ENCODE measurements at regions not wholly inside any gene's neighbourhood (a gene's known extent, or its start where the extent isn't known, plus 50 kb on each side); places are given as distances from the start of the nearest gene placed in this dataset.

DNA sequence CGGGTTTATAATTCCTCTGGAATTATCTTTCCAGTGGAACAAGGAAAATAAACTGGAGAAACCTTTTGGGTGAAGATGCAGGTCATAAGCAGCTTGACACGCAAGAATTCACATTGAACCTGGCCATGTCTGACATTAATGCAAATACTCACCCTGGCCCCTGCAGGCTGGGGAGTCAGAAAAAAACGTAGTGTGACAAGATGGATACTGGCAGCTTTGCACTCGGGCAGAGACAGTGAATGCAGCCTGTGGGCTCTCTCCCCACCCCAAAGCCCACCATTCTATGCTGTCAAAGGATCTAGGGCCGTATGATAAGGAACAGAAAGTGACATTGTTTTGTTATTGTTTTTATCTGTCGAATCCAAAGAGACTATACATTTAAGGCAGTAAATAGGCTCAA is 223.1 kb downstream of the RBM43 start:
- no peak for DNase-seq (ENCODE audit: low read depth, low spot score)
- no peak overlapping the region for H3K27ac ChIP-seq

DNA sequence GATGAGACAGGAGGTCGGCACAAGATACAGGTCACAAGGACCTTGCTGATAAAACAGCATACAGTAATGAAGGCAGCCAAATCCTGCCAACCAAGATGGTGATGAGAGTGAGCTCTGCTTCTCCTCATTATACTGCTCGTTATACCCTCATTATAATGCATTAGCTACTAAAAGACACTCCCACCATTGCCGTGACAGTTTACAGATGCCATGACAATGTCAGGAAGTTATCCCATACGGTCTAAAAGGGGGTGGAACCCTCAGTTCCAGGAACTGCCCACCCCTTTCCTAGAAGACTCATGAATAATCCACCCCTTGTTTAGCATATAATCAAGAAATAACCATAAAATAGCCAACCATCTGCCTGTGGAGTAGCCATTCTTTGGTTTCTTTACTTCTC is 224.2 kb downstream of the RBM43 start:
- no peak overlapping the region for H3K27ac ChIP-seq
- no peak for DNase-seq (ENCODE audit: low read depth, low spot score)

DNA sequence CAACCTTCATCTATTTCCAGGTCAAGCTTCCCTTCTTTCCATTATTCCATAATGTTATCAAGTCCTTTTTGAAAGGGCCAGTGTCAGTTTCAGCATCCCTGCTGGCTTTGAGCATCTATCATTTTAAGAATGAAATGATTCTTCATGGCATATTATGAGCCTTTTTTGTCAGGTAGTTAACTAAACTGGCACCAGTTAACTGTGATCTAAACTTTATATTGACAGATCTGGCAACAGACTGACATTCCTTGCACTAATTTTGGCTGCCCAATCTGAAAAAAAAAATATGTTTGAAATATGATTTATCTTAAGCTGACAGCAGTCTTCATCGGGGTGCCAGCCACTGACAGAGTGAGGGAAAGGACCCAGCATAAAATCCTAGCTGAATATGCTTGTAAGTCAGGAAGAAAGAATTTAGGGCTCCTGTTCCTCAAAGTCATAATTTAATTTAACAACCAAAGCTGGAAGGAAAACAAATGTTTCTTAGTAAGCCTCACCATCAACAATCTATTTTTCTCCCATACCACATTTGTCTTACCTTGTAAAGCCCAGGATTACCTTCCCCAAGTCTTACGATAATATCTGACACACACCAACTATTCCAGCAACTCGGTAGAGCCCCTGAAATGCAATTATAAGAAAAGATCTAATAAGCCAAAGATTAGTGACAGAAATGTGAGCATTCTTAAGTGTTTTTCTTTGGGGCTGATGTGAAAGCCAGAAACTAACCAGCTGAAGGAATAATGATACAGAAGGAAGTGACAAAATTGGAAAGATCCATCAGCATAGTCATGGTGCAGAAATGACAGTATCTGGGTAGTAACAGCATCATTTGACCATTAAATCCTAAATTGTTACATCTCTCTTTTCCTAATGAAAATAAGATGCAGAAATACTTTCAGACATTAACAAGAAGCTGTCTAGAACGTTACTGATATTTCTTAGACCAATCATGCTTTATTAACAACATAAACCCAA is 228.1 kb downstream of the RBM43 start:
- no peak for DNase-seq (ENCODE audit: low read depth, low spot score)
- H3K27ac ChIP-seq = no peak overlapping the region

DNA sequence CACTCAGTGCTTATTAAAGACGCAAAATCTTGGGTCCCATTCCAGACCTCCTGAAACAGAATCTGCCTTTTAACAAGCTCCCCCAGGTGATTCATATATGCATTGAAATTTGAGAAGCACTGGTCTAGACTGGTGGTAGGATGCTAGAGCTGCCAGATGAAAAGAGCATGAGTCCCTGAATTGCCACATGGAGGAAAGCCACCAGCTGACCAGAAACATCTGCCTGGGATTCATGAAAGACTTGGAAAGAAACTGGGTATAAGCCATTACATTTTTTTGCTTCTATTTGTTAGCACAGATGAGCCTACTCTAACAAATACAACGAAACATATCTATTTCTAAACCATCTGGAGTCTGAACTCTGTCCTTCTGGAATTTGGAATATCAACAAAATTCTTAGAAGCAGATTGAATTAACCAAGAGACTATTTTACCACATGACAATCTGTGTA is 228.9 kb downstream of the RBM43 start:
- peak; percentile 33 for DNase-seq (ENCODE audit: low read depth, low spot score)
- H3K27ac ChIP-seq = no peak overlapping the region

DNA sequence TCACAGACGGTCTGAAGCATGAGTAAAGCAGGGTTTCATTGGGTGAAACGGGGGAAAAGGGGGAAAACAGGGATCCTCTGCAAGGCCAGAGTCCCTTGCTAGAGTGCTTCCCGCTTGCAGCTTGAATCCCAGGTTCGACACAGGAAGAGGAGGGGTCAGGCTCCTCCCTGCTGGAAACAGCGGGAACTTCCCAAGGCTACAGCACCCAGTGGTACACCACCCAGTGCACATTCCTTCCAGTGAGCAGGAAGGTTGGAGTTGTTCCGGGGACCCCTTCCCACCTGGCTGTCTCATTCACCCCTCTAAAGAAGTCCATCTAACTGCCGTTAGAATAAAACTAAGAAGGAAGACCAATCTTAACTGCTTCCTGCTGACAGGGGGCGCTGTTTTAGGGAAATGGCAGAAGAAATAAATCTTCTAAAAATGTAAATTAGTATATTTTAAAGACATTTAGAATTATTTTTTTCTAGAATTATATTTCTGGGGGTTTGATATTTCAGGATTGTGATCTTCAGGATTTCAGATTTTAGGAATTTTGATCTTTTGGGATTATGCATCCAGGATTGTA is 230.9 kb downstream of the RBM43 start:
- DNase-seq (ENCODE audit: low read depth, low spot score) = no peak
- no peak overlapping the region for H3K27ac ChIP-seq

DNA sequence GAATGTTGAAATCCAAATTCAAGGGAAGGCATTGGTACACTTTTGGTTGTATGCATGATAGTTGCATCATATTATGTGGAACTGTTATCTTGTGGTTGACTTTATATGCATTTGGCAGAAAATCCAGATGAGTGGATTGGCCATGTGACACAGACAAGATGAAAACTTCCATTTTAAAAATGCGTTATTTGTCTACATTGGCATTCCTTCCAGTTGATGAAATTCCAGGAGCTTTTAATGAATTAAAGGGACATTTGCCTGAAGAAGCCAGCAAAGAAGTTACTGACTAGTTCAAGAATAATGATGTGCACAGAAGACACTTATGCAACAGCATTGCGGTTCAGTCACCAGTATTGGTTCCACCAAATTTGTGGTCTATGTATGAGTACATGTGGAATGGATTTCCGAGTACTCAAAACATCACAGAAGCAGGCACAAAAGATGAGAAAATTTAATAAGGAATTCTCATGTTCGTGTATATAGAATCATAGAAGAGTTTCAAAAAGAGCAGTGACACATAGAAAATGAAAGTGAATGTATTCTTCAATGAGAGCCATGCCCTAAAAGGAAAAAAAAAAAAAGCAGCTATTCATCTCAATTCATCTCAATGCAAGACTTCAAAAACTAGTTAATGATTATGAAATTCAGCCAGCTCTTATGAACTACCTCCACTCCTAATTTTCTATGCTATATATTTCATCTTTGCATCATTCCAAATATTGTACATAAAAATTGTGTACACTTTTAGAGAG is 232.1 kb downstream of the RBM43 start:
- H3K27ac ChIP-seq = no peak overlapping the region
- DNase-seq (ENCODE audit: low read depth, low spot score) = no peak

DNA sequence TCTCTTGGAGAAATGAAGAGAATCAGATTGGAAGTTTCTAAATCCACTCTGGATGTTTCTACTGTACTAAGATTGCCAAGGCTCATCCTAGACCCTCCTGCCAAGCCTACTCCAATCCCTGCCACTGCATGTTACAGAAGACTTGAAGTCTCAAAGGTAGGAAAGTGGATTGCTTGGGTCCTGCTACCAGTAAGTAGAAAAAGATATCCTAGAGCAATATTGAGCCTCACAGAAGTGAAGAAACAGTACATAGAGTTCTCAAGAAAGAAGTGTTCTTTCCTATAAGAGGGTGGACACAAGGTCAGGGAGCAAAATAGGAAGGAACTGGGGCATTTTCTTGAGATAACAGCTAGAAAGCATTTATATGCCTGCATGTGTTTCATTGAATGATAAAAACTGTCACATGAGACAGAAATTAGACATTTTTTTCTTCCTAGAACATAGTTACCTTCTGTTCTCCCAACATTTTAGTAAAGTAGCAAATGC is 232.9 kb downstream of the RBM43 start:
- H3K27ac ChIP-seq = no peak overlapping the region
- no peak for DNase-seq (ENCODE audit: low read depth, low spot score)

DNA sequence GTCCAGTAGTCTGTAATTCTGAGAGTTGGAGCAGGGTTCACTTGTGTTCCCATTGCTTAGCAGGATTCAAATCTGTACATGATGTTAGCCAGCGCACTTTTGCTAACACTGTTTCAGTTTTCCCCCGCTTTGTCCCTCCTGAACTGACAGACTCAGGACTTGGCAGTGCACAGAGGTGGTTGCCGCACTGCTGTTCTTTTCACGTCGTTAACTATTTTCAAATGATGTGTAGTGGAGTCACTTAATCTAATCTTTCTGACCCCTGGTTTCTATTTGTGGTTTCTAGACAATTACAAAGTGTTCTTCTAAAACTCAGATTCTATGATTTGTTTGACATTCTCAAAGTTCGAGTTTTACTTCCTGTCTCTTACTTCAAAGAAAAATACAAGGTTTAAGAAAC is 234.5 kb downstream of the RBM43 start:
- no peak for DNase-seq (ENCODE audit: low read depth, low spot score)
- no peak overlapping the region for H3K27ac ChIP-seq

DNA sequence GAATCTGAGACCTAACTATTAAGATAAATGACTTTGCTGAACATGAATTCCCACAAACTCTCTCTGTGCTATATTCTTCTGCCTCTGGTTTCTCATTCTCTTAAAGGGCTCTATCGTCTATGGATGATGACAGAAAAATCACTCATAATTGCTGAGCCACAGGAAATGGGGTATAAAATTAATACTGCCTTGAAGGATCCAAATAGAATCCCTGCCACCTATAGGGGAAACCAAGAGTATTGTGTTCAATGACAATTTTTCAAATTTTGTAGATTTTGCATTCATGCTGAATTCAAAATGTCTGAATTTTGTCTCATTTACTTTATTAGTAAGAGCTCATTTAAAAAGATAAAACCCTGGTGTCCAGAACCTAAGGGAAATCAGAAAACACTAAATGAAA is 235.8 kb downstream of the RBM43 start:
- H3K27ac ChIP-seq = no peak overlapping the region
- no peak for DNase-seq (ENCODE audit: low read depth, low spot score)

DNA sequence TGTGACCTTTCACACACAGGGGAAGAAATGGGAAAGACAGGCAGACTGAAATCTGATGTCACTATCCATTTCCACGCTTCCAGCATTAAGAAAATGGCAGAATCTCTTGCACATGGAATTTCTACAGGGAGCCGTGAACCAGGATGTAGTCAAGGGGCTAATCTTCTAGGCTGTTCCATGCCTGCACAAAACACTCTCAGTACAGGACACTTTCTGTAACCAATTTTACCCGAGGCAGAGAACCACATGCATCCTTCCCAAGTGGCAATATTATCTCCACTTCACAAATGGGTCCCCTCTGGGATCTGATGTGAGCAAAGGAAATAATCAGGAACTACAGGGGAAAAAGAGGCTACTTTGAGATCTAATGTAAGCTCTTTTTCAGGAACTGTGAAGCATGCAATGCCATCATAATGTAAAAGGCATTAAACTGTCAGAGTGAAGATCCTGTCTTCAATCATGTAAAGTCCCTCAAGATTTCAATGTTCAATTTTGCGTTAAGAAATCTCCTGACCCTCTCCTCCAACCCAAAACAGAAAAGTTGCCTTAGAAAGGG is 236.9 kb downstream of the RBM43 start:
- DNase-seq (ENCODE audit: low read depth, low spot score) = no peak
- H3K27ac ChIP-seq = no peak overlapping the region

DNA sequence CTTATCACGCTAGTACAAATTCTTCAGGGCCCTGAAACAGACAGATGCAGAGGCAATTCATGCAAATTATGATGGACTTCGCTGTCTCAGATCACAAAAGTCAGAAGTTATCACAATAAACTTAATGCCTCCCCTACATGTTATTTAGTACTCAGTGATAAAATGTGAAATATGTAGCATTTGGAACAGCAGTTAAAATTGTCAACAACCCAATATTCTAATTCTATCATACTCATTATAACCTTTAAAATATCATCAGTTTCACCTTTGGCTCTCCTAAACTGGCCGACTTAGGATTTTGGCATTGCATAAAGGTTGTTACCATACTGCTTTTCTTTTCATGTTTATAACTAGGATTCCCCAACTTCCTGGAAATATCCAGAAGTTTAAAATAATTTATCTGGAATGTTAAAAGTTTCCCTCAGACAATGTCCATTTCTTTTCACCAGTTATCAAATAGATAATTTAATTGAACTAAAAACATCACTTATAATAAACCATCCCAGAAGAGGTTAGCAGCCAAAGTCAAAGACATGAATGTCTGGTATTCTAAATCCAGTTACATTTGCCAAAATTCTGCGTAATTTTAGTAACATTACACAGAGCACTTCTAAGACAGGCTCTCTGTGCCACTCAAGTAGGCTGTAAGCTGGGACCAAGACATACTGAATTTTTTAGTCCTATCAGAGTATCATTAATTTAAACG is 239.8 kb downstream of the RBM43 start:
- no peak for DNase-seq (ENCODE audit: low read depth, low spot score)
- no peak overlapping the region for H3K27ac ChIP-seq

DNA sequence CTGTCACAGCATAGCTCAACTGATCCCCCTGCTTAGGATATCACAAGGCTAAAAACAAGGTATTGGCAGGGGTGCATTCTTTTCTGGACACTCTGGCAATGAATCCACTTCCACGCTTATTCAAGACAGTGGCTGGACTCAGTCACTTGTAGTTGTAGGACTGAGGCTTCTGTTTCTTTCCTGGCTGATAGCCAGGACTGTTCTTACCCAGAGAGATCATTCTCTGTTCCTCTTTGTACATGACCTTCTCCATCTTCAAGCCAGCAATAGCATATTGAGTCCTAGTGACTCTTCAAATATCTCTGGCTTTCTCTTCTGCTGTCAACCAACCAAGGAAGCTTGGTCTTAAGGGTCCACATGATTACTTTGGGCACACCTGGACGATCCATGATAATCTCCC is 241.3 kb downstream of the RBM43 start:
- no peak overlapping the region for H3K27ac ChIP-seq
- DNase-seq (ENCODE audit: low read depth, low spot score) = no peak

DNA sequence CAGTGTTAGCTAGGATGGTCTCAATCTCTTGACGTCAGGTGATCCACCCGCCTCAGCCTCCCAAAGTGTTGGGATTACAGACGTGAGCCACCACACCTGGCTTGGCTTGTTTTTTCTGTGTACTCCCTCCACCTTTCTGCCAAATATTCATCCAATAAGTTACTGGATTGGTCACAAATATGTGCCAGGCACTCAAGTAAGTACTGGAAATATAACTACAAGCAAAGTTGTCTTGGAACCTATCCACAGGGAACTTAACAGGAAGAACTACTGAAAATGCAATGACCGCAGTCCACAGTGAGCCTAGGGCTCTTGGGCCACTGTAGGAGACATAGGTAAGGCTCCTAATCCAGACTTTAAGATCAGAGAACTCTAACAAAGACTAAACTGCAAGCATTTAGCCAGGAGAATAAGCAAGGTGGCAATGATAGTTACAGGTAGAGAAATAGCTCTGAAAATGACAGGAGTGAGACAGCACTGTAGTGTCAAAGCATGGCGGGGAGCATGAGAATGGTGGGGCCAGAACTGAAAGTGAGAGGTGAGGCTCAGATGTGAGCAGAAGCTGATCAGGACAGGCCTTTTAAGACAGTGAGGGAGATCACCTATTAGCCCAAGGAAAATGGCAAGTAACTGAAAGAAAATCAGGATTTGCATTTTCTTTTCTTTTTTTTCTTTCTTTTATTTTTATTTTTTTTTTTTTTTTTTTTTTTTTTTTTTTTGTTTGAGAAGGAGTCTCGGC is 252.1 kb downstream of the RBM43 start:
- no peak for DNase-seq (ENCODE audit: low read depth, low spot score)
- no peak overlapping the region for H3K27ac ChIP-seq

DNA sequence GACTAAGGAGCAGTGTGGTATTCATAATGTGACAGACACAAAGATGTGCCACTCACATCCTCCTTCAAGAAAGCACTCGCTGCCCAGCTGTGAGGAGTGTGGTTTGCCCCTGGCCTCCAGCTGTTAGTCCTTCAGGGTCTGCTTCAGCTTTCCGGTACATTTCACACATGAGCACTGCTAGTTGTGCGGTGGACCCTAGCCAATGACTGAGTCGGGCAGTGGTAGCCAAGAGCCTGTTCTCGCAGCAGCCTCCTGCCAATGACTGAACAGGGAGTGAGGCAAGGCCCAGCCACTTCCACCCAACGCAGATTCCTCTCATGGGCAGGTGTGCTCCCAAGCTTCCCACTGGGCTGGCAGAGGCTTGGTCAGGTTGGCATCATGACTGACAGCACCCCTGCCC is 254.3 kb downstream of the RBM43 start:
- H3K27ac ChIP-seq = no peak overlapping the region
- no peak for DNase-seq (ENCODE audit: low read depth, low spot score)

DNA sequence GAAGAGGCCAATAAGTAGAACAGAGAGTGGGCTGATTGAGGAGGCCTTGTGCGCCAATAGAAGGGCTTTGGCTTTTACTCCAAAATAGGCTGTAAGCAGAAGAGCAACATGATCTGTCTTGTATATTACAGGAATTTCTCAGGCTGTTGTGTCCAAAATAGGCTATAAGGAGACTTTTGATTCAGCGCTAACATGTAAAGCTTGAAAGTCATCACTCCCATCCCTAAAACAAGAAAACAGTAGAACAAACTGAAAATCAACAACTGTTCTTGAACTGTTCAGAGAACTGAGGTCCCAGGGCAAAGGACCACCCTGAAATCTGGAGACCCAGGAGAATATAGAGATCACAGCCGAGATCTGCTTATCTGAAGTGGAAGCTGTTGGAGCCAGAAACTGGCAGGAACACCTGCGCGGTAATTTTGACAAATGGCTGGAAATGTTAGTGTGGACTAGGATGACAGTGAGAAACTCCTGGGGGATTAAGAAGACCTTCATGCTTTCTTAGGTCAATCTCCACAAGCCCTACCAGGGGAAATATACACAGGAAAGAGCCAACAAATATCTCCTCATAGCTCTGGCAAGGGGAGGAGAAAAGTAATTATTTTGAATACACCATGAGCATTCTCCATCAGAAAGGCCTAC is 258.6 kb downstream of the RBM43 start:
- no peak for DNase-seq (ENCODE audit: low read depth, low spot score)
- H3K27ac ChIP-seq = no peak overlapping the region

DNA sequence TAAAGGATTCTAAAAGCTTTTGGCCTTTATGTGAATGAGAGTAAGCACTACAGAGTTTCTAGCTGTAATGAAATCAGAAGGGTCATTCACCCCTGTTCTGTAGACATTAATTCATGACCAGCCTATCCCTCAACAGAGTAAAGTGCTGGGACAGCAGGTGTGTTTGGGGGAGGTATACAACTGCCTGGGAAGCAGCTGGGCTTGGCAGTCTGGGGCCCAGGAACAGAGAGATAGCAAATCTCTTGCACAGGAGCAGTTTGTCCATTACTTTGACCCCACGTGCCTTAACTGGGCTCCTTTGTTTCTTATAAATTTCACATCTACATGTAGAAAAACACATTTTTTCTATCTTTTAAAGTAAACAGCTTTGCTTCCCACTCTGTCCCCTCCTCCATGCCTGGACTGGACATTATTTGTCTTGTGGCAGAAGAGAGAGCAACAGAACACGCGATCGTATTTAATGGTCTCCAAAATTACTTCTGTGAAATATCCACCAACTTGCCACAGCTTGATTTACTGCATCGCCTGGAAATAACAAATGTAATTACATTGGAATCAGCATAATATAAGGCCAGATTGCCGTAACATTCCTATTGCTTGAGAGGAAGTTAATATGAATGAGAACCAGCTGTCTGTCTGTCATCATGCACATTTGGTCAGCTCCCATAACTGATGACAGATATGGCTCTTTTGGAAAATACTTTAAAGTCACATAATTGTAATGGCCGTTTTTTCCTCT is 263.8 kb downstream of the RBM43 start:
- no peak for DNase-seq (ENCODE audit: low read depth, low spot score)
- H3K27ac ChIP-seq = no peak overlapping the region

DNA sequence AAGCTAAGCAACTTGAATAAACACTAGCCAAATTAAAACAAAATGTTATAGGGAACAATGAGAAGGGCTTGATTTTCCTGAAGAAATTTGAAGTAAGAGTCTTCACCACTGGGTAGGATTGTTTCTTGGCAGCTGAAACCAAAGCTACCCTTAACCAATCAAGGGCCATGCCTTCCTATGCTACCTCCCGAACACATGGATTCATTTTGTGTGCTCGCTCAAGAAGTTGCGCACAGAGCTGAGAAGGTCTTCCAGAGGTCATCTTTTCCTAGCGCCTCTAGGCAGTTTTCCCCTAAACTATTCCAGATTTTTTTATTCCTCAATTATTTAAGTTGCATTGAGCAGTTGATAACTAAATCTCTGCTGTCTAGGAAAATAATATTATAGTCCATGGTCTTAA is 264.6 kb downstream of the RBM43 start:
- no peak overlapping the region for H3K27ac ChIP-seq
- no peak for DNase-seq (ENCODE audit: low read depth, low spot score)

DNA sequence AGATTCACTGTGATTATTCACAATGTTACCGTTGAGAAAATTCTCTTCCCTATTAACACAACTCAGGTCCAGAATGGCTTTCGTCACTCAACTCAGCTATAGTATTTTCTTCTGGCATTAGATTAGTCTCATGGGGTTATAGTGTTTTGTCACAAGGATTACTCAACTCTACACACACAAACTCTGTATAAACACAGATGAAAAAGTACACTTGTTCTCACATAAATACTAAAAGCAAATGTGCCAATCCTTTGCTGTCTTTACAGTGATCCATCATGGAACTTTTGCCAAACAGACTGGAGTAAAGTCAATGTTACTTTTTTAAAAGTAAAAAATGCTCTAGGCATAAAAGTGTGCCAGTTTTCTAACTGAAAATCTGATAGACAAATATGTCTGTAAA is 267.6 kb downstream of the RBM43 start:
- no peak for DNase-seq (ENCODE audit: low read depth, low spot score)
- no peak overlapping the region for H3K27ac ChIP-seq
